ENCODE measurements at regions not wholly inside any gene's neighbourhood (a gene's known extent, or its start where the extent isn't known, plus 50 kb on each side); places are given as distances from the start of the nearest gene placed in this dataset.
"Not testable (repeated sequence)": the region's sequence is repeated elsewhere in the genome, so short reads cannot be mapped to it uniquely, and the experiment has no call there.

DNA sequence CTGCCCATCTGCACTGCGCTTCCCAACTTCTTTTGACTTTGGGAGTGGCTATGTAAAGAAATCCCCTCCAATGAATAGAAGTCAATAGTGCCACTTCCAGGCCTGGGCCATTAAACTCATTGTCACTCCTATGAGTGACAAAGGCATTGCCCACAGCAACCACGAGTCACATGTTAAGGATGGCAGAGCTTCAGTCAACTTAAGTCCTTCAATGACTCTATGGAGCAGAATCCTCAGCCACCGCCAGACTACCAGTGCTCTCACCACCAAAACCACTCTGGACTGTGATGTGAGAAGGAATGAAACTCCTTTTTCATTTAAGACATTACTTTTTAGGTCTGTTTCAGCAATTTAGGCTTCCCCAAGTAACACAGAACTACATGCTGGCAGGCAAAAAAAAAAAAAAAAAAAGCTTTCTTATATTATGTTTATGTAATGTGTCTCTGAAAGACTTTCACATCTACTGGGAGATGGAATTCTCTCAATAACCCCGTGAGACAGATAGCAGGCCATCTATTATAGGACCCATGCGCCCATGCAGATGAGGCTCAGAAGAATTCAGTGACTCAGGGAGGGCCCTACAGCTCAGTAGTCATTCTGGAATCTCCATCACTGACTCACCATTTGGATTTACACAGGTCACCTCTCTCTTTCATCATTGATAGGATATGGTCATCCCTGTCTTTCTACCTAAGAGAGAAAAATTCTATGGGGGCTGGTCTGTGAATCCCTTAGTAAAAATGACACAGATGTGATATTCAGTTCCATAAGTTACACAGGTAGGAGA is 180.5 kb downstream of the CEMIP2 start:
- DNase-seq, result no peak

DNA sequence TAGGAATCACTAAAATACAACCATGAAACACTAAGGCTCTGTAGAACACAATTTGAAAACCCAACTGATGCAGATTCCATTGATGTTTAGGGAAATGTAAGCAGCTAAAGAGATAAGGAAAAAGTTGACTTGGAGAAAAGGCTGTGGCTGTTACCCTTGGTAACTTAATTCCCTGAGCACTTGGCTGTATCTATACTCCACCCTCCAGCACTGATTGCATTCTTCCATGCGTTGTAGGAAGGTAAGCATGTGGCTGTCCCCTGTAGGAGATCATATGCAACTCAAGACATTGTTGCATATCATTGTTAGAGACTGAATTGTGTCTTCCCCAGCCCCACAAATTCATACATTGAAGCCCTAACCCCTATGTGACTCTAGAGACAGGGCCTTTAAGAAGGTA is 184.5 kb downstream of the CEMIP2 start:
- DNase-seq, result no peak

DNA sequence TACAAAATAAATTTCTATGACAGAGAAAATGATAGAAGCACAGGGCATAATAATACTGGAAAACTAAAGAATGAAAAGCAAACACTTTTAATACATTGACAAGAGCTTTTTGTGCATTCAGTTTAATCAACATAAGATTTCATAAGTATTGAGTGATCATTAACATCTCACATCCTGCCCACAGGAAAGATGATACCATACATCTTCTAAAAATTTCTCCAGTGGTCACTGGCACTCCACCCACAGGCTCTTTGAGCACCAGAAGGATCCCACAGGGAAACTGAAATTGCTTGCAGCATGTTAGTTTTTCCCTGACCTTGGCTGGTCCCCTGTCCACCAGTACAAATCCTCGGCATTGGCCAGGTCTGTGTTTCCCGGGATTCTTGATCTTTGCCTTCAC is 186.0 kb downstream of the CEMIP2 start:
- no peak for DNase-seq

GRCh38 chr9:71581101-71581500 is 187.2 kb downstream of the CEMIP2 start:
- DNase-seq, result no peak

GRCh38 chr9:71571186-71571585 is 197.1 kb downstream of the CEMIP2 start:
- DNase-seq, result no peak

DNA sequence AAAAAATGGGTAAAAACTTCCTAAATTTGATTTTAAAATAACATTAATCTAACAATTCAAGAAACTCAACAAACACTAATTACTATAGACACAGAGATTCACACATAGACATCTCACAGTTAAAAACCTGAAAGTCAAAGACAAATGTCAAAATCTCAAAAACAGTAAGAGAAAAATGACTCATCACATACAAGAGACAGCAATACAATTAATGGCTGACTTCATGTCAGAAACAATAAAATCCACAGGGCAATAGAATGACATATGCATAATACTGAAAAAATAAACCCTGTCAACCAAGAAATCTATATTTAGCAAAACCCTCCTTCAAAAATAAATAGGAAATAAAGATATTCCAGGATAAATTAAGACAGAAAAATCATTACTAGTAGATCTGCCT is 200.4 kb downstream of the CEMIP2 start:
- no peak for DNase-seq

DNA sequence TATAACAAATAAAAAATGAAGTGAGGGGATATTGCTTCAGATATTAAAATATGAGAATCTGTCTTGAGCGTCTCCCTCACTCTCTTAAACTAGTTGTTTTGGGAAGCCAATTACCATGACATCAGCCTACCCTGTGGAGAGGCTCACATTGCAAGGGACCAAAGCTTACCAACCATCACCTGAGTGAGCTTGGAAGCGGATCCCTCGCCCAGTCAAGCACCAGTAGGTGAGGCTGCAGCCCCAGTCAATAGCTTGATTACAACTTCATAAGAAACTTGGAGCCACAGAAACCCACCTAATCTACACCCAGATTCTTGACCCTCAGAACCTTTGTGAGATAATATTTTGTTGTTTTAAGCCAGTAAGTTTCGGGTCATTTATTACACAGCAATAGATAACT is 206.2 kb downstream of the CEMIP2 start:
- no peak for DNase-seq

GRCh38 chr9:71557310-71557709 is 211.0 kb downstream of the CEMIP2 start:
- DNase-seq, result no peak

DNA sequence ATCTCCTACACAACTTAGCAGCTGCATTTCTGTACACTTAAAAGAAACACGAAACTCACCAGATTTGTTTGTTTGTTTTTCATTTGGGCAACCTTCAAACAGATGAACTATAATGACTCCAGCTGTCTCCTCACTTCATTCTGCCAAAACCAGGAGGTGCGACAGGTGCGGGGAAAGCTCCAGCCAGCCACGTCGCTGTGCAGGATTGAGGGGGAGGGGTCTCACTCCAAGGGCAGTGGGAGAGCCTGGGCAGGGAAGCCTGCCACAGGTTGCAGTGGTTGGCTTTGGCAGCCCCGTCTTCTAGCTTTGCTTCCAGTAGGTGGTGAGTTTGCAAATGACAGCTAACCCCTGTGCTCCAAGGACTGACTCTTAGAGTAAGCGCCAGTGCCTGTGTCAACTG is 215.8 kb downstream of the CEMIP2 start:
- no peak for DNase-seq

- no peak for DNase-seq
Observed at GRCh38 chr9:71549023-71549422, 219.3 kb downstream of the CEMIP2 start.

- no peak for DNase-seq
Observed at GRCh38 chr9:71544464-71544863, 223.8 kb downstream of the CEMIP2 start.

GRCh38 chr9:71541436-71541835 is 226.9 kb downstream of the CEMIP2 start:
- no peak for DNase-seq

DNA sequence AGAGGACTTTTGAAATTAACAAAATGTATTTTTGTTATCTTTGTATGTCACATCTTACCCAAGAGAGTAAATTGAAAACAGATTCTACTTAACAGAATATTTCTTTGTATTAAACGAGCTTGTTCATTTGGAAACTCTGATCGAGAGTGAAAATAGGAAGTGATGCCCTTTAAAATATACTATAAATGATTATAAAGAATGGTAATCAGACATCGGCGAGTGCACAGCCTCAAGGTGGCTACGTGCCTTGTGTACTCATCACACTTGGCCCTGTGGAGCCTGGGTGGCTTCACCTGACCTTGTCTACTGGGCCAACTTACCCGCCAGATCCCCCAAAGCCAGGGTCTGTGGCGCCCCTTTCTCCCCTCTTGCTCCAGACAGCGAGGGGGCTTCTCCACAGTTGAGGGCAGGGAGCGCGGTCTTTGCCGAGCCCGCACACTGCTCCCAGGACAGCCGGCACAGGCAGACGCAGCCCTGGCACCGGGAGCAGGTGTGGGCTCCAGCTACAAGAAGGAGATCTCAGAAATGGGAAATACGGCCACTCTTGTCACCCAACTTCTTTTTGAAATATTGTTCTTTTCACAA is 243.2 kb downstream of the CEMIP2 start:
- no peak for DNase-seq

GRCh38 chr9:71524516-71524915 is 243.8 kb downstream of the CEMIP2 start:
- DNase-seq, result no peak

DNA sequence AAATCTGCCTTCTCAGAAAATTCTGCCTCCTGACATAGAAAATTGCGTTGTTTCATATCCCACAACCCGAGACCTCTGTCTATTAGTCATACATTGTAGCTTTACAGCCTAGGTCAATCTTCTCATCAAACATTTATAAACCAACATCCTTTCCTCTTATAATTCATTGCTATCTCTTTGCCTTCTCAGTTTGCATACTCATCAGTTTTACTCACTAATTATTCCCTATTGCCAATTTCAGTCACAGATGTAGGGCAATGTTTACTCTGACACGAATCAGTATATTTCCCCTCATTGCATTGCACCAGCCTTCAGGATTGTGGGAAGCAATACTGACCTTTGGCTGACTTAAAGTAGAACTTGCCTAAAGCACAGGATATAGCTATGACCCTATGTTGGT is 247.2 kb downstream of the CEMIP2 start:
- DNase-seq, result no peak

DNA sequence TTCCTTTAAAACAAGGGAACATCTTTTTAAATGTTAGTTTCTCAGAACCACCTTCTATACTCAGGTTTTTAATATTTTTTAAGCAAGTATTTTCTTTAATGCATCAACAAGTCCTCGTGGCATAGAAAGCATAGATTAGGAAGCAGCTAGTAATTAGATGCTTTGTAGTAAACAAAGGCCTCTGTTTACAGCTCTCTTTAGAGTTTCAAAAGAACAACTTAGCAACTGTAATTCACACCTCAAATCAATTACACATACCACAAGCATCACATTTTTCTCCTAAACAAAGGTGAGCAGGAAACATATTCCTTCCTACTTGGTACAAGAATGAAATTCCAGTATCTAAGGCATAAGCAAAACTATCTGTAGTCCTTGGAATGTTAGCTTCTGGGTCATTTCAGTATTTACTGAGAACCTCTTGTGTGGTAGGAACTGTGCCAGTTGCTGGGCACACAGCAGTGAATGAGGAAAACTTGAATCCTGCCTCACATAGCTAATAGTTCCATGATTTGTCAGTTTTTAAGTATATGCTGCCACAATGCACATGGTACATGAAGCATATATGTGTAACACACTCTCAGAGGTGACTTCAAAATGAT is 249.1 kb downstream of the CEMIP2 start:
- DNase-seq, result no peak

DNA sequence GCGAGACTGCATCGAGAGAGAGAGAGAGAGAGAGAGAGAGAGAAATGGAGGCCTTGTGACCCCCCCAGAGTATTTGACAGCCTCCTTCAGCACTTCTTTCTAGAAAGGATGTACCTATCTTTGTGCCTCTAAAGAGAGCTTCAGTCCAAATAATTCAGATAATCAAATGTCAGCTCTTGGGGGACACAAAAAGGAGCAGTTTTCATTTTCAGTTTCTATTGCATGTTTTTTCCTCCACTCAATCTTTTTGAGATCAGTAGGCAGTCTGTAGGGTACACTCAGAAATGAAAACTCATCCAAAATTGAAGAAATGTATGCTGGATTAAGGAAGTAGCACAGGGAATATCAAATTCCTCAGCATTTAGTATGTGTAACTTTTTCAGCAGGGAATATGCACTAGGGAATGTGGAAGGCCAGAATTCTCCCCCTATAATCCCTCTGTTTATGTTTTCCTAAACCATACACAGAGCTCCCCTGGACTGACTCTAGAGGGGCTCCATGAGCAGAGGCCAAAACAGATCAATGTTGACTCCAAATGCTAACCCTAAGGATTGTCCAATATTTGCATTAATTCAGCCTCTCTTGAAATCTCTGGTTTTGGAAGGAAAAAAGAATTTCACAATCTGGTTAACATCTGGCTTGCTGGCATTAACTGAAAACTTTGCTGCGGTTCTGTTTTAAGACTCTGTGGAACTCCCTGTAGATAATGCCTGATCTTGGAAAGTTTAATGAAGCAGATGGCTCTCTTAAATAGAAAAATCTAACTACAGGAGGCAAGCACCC is 250.1 kb downstream of the CEMIP2 start:
- no peak for DNase-seq

GRCh38 chr9:71515626-71516025 is 252.7 kb downstream of the CEMIP2 start:
- no peak for DNase-seq

- no peak for DNase-seq
Observed at GRCh38 chr9:71515107-71515506, 253.2 kb downstream of the CEMIP2 start.

DNA sequence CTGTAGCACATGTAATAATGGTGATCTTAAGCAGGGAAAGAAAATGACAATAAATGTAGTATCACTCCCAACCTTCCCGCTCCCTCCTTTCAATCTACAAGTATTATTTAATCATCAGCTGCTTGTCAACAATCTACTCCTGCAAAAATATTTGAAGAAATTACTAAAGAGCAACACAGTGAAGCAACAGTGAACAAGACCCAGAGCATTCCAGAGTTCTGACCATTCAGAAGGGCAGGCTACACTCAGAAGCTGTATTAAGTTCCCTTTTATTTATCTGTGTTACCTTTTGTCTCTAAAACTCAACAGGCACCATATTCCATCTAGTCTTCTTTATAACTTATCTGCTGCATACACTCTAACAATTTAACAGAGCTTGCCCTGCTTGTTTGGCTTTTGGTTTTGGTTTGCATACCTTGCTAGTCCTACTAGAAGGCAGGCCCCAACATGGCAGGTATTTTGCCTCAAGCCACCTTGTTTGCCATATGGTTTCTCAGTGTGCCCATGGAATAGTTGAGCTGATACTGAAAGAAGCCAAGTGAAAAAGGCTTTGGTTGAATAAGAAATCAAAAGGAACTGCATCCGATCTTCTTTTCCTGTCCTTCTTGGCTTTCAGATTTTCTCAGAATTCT is 253.9 kb downstream of the CEMIP2 start:
- DNase-seq, result no peak

GRCh38 chr9:71509054-71509453 is 259.3 kb downstream of the CEMIP2 start:
- DNase-seq, result no peak

GRCh38 chr9:71508141-71508540 is 260.2 kb downstream of the CEMIP2 start:
- not testable (repeated sequence) for DNase-seq

DNA sequence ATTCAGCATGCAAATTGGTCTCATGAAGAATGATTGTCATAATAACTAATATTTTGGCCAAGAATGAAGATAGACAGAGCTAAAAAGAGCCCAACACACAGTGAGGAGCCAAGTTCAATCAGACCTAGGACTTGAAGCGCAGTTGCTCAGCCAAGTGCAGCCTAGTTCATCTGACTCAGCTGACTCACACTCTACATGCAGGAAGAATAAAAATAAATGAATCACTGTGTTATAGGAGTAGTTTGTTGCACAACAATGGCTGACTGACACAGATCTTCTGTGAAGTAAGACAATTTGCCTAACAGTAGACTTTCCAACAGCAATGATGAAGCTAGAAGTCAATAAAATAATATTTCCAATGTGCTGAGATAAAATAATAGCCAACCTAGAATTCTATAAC is 261.5 kb downstream of the CEMIP2 start:
- DNase-seq, result no peak

All from stimulated activated CD4-positive, alpha-beta T cell treated with anti-CD3 and anti-CD28 coated beads, Interleukin-2, amount 100 ng/mL, for 24 hours (primary cell).